NCI-H1694 (cell line): ENCODE measurements at regions not wholly inside any gene's neighbourhood (a gene's known extent, or its start where the extent isn't known, plus 50 kb on each side); places are given as distances from the start of the nearest gene placed in this dataset.
A peak's percentile ranks its signal among the peaks of the same experiment; 100 is the strongest.

Experiments
- DNase-seq: peaks from one replicate; lab custom pipeline; 2025; lab: John Stamatoyannopoulos, UW

DNA sequence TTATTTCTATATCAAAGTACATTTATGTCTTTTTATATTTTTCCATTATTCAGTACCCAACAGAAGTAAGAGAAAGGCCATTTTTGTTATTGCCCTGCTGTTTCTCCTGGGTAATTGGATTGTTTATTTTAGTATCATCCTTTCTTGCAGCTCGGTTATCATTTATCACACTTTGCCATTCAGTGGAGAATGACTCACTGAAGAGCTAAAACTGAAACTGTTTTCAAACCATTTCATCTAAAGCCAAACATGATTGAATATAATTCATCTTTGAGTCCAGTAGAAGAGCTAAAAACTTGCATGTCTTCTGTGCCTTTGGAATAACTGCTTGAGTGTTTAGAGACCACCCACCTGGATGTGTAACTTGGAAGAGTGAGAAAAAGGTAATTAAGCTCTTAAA is 139.5 kb upstream of the PRDM9 start:
- no peak for DNase-seq

DNA sequence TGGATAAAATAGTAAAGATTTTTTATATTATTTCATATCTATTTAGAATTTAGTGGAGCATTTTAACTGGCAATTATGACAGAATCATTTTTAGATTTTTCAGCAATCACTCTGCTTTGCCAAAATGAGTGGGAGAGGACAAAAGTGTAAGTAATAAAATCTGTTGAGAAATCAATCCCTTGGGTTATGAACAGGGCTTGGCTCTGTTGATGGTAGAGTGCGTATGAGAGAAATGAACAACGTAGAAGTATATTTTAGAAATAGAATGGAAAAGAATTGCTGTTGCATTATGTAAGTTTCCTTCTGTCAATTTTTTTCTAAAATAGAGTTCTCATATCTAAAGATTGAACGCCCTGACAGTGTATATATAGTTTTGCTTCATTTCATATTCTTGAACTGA is 154.1 kb upstream of the PRDM9 start:
- no peak for DNase-seq

DNA sequence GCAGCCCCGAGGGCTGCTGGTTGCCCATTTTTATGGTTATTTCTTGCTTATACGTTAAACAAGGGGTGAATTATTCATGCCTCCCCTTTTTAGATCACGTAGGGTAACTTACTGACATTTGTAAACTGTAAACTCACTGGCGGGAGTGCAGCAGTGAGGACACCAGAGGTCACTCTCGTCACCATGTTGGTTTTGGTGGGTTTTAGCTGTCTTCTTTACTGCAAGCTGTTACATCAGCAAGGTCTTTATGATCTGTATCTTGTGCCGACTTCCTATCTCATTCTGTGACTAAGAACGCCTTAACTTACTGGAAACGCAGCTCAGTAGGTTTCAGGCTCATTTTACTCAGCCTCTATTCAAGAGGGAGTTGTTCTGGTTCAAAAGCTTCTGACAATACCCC is 155.0 kb upstream of the PRDM9 start:
- no peak for DNase-seq

DNA sequence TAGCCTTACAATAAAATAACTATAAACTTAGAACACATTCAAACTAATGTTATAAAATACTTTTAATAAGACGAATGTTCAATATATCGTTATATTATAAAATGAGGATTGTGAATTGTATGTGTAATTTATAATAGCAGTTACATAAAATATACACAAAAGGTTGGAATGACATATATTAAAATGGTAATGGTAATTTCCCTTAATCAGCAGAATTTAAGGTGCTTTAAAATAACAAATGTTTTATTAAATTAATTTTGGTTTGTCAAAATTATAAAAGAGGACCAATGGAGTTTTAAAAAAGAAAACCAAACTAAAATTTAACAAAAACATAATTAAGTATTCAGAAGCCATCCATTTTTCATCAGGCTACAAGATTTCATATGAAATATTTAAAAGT is 164.3 kb upstream of the PRDM9 start:
- DNase-seq: no peak

DNA sequence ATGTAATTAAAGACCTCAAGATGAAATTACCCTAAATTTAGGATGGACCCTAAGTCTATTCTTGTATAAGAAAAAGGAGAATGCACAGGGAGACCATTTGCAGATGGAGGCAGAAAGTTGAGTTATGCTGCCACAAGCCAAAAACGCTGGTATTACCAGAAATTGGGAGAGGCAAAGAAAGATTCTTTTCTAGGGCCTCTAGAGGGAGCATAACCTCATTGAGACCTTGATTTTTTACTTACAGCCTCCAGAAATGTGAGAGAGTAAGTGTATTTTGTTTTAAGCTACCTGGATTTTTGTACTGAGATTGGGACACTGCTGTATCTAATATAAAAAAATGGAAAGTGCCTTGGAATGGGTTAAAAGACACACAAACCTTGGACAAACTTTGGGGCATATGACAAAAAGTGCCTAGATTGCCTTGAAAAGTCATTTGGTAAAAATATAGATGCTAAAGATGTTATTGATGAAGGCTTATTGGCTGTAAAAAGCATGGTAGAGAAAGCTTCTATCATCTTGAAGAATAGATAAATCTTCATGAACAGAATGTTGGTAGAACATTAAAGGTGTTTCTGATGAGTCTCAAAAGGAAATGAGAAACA is 174.7 kb upstream of the PRDM9 start:
- no peak for DNase-seq

DNA sequence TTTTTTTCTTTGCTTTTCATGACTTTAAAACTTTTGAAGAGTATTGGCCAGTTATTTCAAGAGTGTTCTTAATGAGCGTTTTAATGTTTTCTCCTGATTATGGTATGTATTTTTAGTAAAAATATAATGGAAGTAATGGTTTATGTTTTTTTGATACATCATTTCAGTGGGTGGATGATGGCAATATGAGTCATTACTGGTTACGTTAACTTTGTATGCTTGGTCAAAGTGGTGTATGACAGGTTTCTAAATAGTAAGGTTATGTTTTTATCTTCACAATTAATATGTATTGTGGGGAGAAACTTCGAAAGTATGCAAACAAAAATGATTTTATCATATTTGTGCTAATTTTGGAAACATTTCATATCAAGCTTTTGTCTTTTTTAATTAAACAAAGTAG is 176.7 kb upstream of the PRDM9 start:
- DNase-seq: no peak

DNA sequence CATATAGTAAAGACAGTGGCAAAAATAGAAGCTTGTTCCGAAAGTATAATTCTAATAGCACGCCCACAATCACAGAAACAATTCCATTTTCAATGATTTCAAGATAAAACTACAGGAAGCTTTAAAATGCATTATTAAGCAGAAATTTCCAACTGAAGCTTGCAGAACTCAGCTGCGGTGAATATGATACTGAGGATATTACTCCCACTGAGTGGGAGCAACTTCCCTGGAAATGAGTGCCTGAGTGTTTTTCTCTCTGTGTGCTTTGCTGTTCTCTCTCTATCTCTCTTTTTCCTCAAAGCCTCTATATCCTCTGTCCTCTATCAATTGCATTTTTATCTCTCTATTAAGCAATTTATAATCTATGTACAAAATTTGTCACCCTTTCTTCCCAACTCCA is 187.5 kb upstream of the PRDM9 start:
- no peak for DNase-seq

DNA sequence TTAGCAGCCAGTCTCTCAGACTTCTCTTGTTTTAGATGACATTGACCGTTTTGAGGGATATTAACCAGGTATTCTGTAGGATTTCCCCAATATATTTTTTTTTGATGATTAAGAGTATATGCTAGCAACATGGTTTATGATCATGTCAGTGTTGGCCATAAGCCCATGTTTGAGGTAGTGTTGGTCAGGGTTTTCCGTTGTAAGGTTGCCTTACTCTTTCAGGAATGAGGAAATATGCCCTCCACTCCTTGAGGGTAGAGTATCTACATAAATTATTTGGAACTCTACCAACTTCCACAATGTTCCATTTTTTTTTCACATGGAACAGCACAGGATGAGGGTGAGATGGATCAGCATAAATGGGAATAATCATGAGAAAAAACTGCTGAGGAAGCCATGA is 188.4 kb upstream of the PRDM9 start:
- DNase-seq: no peak

DNA sequence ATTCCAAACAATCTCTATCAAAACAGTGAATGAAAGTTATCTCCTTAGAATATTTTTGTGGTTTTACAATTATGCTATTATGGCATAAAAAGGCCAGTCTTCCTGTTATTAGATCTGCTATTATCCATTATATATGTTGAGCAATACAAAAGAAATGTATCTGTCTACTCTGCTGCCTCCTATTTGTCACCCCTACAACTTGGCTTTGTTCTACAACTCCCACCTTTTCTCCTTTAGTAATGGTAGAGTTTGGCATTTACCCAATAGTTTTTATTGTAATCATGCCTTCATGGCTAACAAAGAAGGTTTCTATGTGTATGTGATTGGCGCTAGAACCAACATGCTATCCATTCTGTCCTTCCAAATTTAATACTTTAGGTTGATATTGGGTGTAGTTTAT is 189.2 kb upstream of the PRDM9 start:
- no peak for DNase-seq

DNA sequence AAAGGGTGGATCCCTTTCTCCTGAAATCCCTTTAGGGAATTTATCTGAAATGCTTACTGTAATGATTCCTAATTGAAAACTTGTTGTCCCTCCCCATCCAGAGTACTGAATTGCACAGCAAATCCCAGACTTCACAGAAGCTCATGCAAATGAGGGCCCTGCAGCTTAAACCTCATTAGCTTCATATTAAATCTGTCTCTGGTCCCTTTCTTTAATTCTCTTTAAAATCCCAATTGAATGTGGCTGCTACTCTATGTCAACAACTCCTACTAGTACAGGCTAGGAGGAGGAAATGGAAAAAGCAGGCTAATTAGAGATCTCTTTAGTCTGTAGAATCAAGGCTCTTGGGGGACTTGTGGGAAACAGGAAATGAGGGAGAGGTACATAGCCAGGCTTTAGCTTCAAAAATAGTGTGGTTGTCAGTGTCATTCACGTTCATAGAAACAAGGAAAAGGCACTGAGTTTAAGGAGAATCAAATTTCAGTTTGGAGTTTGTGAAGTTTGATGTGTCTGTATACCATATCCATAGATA is 191.3 kb upstream of the PRDM9 start:
- DNase-seq: no peak

DNA sequence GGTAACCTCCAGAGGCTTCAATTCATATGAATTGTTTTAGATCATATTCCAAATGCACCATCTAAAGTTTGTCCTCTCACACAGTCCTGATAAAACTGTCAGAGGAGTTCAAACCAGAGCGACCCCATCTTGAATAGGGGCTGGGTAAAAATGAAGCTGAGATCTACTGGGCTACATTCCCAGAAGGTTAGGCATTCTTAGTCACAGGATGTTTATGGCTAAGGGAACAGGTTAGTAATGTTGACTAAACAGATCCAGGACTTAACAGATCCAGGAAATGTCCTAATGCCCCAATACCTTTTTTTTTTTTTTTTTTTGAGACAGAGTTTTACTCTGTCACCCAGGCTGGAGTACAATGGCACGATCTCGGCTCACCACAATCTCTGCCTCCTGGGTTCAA is 192.6 kb upstream of the PRDM9 start:
- DNase-seq: no peak

DNA sequence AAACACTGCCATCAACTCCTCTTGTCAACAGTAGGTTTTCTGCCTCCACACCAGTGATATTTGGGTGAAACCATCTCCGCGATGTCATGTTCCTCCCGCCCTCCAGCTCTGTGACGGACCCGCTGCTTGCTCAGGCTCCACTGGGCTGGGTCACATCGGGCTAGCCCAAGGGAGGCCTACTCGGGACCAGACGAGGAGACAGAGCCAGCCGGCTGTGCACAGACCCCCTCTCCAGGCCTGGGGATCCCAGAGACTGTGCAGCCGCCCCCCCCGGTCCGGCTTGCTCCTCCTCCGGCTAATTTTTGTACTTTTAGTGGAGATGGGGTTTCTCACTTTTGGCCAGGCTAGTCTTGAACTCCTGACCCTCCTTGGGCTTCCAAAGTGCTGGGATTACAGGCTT is 202.4 kb upstream of the PRDM9 start:
- DNase-seq: no peak

DNA sequence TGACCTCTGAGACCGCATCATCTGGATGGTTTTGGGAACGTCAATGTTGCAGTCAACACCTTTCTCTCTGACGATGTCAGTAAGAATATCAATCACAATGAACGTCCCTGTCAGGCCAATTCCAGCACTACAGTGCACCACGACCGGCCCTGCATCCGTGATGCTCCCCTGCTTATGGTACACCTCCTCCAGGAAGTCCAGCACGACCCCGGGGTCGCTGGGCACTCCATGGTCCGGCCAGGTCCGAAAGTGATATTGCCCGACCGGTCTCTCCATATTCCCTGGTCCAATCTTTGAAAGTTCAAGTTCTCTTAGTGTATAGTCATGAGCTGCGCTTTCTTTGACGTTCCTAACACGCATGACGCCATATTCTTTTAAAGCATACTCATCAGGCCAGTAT is 203.6 kb upstream of the PRDM9 start:
- DNase-seq: no peak

DNA sequence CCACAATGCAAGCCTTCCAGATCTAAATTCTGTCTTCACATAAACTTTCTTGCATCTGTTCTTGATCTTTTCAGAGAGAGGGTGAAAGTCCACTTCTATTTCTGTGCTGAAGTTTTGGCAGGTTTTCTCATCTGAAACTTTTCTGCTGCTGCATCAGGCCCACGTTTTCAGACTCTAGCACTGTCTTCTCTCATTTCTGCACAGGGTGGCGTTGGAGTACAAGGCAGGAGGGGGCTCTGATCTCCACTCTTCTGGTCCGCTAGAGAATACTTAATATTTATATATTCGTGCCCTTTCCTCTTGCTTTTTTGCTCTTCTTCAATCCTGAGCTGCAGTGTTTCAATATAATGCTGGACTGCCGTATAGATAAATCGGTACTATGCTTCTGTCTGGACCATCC is 204.0 kb upstream of the PRDM9 start:
- no peak for DNase-seq

DNA sequence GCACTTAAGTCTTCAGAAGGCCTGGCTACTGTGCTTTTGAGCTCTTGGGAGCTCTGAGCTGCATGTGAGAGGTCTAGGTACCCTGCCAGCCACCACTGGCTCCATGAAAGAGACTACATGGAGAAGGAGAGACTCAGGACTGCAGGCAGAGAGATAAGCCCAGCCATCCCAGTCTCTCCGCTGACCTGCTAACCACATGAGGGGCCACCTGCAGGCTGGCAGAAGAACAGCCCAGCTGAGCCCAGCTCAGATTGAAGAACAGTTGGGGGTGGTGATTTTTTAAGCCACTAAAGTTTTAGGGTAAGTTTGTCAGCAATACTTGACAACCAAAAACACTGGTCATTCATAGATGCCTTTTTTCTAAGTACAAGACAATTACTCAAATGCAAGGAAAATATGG is 205.0 kb upstream of the PRDM9 start:
- no peak for DNase-seq

DNA sequence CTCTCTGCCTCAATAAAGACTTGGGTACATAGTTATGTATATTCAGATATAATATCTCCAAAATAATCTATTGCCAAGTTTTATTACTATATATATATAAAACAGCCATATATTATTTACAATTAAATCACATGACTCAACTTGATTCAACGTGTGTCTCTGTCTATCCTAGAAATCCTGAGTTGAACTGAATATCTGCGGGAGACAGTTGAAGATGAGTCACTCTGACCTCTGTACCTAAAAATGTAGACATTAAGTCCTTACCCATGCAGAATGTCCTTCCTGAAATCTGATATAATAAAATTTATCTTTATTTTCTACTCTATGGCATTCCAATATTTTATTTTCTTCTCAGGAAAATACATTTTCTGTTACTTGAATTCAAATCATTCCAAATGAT is 218.2 kb upstream of the PRDM9 start:
- DNase-seq: no peak

DNA sequence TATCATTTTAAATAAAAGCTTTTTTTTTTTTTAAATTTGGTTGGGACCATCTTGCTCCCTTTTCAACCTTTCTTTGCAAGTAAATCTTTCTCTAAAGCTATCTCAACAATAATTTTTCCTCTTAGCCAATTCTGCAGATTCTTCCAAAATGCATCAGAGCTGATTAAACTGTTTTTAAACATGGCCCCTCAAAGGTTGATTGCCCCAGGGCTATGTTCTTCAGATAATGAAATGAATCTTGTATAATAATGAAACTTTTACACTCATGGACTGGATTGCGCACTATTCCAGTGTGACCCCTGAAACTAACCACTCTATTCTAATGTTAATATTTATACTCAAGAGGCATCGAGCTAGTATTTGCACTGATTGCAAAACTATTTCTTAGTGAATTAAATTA is 222.8 kb upstream of the PRDM9 start:
- DNase-seq: no peak

DNA sequence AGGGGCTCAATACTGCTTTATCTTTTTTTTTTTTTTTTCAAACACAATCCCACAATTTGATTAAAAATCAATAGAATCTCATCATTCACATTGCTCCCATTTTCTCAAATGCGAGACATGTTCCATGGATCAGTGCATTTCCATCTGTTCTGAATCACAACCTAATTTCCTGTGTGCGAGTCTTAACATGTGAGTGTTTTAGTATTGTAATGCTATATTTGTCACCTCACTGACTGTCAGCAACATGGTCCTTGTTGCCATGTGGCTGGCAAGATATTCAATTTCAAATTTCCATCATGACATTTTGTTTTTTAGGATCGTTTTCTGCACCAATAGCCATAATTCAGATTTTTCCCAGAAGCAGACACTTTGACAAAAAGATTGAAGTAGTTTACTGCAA is 233.2 kb upstream of the PRDM9 start:
- peak; percentile 89 for DNase-seq

DNA sequence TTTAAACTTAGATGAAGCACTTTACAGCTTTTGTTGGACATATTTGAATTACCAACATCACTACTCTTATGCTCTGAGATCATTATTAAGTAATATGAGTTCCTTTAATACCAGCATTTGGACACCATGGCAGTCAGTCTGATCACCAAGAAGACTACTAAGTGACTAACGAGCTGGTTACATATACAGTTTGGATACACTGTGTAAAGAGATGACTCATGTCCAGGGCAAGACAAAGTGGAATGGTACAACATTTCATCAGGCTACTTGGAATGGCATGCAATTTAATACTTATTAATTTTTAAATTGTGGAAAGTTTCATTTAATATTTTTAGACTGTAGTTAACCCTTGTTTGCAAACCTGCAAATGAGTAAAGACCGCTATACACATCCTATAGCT is 237.4 kb upstream of the PRDM9 start:
- DNase-seq: no peak

DNA sequence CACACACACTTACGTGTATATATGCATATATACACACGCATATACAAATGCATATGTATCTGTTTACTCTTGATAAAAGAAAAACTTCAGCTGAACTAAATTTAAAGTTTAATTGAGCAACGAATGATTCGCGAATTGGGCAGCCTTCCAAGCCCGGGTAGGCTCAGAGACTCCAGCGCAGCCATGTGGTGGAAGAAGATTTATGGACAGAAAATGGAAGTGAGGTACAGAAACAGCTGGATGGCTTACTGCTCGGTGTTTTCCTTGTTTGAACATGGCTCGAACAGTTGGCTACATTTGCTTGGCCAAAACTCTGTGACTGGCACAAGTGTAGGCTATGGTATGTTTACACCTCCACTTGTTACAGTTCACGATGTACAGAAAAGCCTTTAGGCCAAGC is 239.3 kb upstream of the PRDM9 start:
- DNase-seq: peak; percentile 85

DNA sequence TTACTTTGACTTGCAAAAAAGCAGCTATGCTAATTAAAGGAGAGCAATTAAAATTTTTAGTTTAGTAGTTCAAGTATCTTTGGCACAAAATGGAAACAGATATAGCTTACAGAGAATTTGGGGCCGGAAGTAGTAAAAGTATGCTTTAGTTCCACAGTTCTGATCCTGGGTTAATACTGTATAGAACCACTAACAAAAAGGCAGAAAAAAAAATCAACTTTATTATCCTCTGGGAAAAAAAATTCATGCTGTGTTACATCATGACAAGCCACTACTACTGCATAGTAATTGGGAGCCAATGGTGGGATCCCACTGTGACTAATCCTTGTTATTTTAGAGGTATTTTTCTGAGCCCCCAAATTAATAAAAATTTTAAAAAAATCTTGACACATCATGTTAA is 246.8 kb upstream of the PRDM9 start:
- no peak for DNase-seq

DNA sequence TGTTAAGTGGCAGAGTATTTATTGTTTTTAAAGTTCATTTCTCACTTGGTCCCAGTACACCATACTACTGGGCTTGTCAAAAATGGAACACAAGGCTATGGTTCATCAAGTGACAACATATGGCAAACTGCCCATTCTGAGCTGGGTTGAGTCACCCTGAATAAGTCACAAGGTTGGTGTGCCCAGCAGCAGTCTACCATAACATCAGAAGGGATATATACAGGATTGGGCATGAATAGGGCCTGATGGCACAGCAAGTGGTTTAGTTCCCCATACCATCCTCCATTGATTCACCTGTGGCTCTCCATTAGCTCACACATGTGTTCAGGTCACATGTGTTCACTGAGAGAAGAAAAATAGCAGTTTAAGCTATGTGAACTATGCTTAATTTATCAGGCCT is 249.8 kb upstream of the PRDM9 start:
- no peak for DNase-seq

DNA sequence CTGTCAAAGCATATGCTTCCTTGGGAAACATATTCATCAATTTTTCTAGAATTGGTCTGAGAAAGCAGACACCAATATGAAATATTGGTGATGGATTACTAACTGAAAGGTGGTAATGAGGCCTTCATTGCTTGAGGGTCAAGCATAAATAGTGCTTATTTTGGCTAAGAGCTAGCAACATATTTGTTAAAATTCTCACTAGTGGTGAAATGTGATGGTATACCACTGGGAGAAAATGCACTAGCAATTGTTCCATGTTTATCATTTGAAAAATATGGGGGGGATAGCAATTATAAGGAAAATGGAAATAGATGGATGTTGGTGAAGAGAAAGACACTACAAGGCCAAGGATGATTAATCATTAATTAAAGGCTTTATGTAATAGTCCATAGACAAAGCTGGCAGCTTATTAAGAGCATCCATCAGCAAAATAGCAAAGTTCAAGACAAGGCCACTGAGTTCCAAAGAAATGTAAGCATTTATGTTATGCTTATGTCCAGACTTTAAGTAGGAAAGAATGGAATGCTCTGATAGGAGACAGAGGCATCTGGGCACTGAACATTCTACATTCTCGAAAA is 253.7 kb upstream of the PRDM9 start:
- no peak for DNase-seq

DNA sequence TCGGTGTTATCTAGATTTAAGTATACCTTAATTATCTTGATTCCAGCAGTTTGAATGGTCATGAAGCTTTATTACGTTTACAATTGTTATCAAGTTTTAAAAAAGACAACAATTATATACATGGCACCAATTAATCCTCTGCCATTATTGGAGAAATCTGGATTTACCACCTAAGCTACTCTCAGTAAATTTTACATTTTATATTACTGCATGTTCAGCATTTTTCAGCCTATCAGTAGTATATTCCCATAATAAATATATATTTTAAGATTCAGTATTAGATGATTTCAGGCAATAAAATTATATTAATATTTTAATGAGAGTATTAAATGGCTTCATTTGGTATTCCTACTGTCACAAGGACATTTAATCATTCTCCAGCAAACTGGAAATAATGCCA is 264.5 kb upstream of the PRDM9 start:
- no peak for DNase-seq
